HG03064 (cell line): ENCODE measurements at regions not wholly inside any gene's neighbourhood (a gene's known extent, or its start where the extent isn't known, plus 50 kb on each side); places are given as distances from the start of the nearest gene placed in this dataset.
"Not testable (repeated sequence)": the region's sequence is repeated elsewhere in the genome, so short reads cannot be mapped to it uniquely, and the experiment has no call there.

ENCODE experiments used
- ATAC-seq: cut with Tn5 transposase; IDR thresholded peaks from one replicate; pipeline ENCODE4 v1.9.1; 2021; ENCODE audit warnings: low read depth; ENCODE audit not compliant: unreplicated experiment

DNA sequence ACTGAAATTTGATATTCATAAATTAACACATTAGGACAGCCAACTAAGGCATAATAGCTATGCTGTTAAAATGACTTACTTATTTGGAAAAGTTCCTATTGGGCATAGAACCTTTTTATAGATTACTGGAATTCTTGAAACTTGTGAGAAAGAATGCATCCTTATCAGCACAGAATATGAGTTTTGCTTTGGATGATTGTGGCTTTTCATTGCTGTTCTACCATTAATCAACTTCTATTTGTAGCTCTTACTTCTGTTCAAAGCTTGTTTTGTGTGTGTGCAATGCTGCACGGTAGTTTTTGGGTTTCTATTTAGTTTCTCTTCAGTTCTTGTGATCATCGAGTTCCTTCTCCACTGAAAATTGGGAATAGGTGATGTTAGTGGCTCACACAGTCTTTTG lies 152.4 kb upstream of the PELI2 start:
- ATAC-seq = no peak

DNA sequence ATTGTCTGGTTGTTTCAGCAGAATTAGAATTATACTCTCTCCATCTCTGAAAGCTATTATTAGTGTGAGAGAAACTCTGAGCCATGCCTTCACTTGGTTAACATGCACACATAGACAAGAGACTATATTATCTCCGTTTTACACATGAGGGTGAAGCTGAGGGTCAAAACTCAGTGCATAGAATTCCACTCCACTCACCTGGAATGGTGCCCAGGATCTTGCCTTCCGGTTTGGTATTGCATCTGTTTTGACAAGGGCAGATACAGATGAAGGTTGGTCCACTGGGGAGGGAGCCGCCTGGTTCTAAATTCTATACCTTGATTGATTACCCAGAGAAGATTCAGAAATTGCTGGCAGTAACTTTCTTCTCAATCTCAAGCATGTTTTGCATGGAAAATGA lies 149.5 kb upstream of the PELI2 start:
- ATAC-seq = no peak

- no peak for ATAC-seq
Observed at GRCh38 chr14:55973285-55973800, 144.9 kb upstream of the PELI2 start.

GRCh38 chr14:55973911-55974630 lies 144.1 kb upstream of the PELI2 start:
- ATAC-seq = no peak

- ATAC-seq = no peak
Observed at GRCh38 chr14:55975281-55975910, 142.8 kb upstream of the PELI2 start.

- no peak for ATAC-seq
Observed at GRCh38 chr14:55976219-55976618, 142.0 kb upstream of the PELI2 start.

DNA sequence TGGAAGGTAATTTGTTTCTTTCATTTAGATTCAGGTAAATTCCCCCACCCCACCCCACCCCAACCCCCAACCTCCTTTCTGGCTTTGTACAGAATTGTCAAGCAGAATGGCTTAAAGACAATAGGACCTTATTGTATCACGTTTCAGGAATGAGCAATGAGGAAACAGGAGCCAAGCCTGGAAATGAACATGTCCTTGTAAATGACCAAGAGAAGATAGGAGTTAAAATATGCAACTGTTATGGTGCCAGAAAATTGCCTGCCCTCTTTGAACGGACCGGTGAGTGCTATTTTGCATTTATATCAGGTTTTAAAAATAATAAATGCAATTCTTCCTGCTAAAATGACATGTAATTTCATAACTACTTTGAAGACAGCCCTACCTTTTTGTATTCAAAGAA lies 141.6 kb upstream of the PELI2 start:
- no peak for ATAC-seq

GRCh38 chr14:55977392-55978150 lies 140.6 kb upstream of the PELI2 start:
- ATAC-seq = no peak

DNA sequence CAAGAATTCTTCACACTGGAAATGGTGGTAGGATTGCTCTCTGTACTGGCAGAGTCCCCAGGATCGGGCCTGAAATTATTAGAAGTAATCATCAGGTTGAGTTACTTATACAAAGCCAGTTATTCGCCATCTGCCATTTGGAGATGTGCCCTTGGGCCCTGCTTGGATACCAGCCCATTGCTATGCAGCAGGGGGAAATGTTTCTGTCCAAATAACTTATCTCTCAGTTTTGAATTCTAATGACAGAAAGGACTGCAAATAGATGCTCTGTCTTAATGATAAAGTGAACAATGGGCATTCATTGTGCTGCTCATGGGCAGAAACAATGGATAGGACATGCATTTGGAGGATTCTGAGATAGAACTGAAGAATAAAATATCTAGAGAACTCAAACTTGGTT lies 139.1 kb upstream of the PELI2 start:
- no peak for ATAC-seq

DNA sequence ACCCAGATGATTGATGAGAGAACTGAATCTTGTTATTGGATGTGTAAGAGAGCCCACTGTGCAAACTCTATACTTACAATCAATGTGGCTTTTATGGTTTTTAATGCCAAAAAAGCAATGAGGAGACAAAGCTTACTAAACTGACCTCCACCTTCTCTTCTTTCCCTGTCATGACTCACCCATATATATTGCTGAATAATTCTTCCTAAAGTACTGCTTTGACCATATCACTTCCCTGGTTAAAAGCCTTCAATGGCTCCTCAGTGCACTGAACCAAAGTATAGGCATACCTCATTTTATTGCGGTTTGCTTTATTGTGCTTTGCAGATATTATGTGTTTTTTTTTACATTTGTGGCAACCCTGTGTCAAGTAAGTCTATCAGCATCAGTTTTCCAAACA lies 138.4 kb upstream of the PELI2 start:
- ATAC-seq = no peak

DNA sequence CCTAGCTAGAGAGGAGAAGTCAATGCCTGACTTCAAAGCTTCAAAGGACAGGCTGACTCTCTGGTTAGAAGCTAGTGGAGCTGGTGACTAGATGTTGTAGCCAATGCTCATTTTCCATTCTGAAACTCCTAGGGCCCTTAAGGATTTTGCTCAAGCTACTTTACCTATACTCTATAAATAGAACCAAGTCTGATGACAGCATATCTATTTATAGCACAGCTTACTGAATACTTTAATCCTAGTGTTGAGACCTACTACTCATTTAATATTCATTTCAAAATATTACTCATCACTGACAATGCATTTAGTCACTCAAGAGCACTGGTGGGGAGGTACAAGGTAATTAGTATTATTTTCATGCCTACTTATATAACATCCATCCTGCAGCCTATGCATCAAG lies 137.2 kb upstream of the PELI2 start:
- ATAC-seq = no peak

GRCh38 chr14:55986069-55986468 lies 132.1 kb upstream of the PELI2 start:
- ATAC-seq = no peak

- ATAC-seq = no peak
Observed at GRCh38 chr14:56000846-56001245, 117.4 kb upstream of the PELI2 start.

GRCh38 chr14:56002342-56002741 lies 115.9 kb upstream of the PELI2 start:
- ATAC-seq = no peak

DNA sequence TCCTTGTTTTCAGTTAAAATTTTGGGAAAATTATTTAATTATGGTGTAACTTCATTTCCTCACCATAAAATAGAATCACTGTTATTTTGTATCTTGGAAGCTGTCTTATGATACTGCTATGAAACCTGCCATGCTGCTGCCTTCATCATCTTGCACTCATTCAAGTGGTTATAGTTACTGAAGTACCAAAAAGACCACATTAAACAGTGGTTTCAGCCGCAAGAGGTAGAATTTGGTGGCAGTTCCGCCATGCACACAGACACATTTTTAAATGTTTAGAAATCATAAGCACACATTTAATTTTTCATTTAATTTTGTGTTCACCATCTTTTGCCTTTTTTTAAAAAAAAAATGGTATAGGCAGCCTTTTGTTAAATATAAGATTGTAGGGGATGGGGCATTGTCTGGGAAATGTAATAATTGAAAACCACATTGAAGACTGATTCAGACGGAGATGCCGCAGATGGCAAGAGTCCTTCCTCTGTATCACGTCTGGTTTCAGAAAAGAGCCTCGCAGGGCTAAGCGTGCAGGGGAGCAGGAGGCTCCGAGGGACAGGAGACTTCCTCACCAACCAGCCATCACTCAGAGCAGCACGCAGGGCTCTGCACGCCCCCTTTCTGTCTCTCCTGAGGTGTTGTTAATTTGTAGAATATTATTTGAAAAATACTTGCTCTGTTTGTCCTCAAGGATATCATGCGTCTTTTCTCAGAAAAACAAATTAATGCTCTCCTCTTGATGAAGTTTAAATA lies 115.2 kb upstream of the PELI2 start:
- ATAC-seq = peak; percentile 72

- no peak for ATAC-seq
Observed at GRCh38 chr14:56004323-56004722, 113.9 kb upstream of the PELI2 start.

DNA sequence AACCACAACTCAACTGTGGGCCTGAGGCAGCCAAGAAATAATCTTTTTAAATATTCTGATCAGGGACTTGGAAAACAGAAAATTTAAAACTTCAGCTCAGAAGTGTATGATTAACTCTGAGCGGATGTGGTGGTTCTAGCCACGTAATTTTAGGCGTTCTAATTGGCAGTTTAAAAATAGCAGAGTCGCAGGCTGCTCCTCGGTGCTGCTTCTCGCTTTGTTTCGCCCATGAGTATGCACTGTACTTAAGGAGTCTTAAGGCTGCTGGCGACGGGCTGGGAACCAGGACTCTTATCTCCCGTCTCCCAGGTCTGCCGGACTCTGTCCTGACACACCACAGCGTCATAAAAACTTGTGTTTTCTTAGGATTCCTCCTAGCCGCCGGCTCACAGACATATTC lies 113.4 kb upstream of the PELI2 start:
- peak; percentile 57 for ATAC-seq

DNA sequence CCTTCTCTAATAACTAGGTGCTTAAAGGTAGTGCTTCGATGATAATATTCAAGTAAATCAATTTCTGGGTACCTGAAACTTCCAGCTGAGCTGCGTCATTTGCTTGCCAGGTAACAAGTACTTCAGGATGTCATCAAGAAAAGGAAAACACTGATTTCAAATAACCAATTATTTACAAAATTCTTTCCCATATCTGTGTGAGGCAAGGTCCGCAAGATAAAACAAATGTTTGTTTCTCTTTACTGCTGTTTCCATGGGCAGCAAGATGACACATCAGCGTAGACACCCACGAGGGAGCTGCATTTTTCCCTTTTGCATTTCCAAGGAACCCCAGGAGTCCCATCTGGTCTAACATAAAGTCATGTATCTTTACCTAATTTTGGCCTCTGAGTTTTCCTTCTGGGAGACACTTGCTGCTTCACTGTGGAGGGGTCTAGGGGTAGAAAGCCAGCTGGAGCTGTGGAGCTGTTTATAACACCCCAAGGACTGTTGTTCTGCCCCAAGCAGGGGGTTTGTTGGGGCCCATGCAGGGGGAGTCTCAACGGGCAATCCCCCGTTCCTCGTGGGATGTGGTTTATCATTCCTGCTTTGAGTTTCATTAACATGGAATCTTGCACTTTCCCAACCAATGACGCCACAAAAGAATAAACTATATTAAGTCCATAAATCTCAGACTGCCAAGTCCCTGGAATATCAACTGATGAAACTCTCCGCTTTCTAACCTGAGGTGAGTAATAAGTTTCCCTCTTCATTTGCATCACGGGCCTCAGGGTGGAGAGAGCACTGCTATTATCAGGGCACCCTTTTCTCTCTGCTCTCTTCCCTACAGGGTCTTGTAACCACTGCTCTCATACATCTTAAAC lies 112.8 kb upstream of the PELI2 start:
- ATAC-seq = no peak

GRCh38 chr14:56007491-56007890 lies 110.7 kb upstream of the PELI2 start:
- not testable (repeated sequence) for ATAC-seq

DNA sequence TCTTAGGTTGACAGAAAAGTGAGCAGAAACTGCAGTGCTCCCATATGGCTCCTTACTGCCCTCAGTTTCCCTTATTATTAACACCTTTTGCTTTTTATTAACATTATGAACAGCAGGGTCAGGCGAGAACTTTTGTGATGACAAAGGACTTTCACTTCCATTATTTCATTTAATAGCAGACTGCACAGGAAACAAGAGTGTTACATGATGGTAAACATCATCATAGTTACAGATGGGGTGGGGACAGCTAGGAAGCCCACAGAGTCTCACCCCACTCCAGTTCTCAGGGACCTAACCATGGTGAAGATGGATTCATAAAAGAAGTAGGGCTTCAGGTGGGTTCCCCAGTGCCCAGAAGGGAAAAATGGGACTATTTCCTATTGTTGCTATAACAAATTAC lies 110.1 kb upstream of the PELI2 start:
- ATAC-seq = no peak
